IMR-90 (cell line): ENCODE measurements at regions not wholly inside any gene's neighbourhood (a gene's known extent, or its start where the extent isn't known, plus 50 kb on each side); places are given as distances from the start of the nearest gene placed in this dataset.

Experiments used
- ATAC-seq: fragments of 200-7000 bp; cut with Tn5 transposase; 2 replicates; pipeline ENCODE4 v1.9.1; 2020; ENCODE audit warnings: low read depth, mild to moderate bottlenecking, moderate library complexity
- BruUV-seq: library from RNA; stranded (reverse); fragments of 400-500 nt; replicated peaks from 2 replicates; lab custom pipeline; 2021; lab: Mats Ljungman, UMichigan
- CTCF ChIA-PET: fragments of 300-600 bp; formaldehyde crosslinking; extraction: SDS; loops from one replicate; lab custom pipeline; 2021; ENCODE audit warnings: antibody characterized with exemption; lab: Yijun Ruan, JAX
- POLR2A ChIA-PET: fragments of 300-600 bp; sonication (Branson Sonifier 250); formaldehyde crosslinking; loops from one replicate; lab custom pipeline; 2022; ENCODE audit warnings: antibody characterized with exemption; ENCODE audit not compliant: unreplicated experiment; lab: Charles Lee
- DNase-seq: peaks from one replicate; pipeline ENCODE4 v3.0.0; 2013
- H2AFZ ChIP-seq: replicated peaks from 2 replicates; pipeline ENCODE3; 2013; ENCODE audit warnings: low read length, mild to moderate bottlenecking; ENCODE audit not compliant: poor library complexity
- H2AK5ac ChIP-seq: 2 replicates; pipeline ENCODE4 v1.6.1; 2013; ENCODE audit warnings: low read depth, low read length, inconsistent platforms
- H2AK9ac ChIP-seq: replicated peaks from 2 replicates; pipeline ENCODE3; 2013; ENCODE audit warnings: mild to moderate bottlenecking, low read depth, low read length, moderate library complexity; ENCODE audit not compliant: poor library complexity
- H2BK120ac ChIP-seq: 2 replicates; pipeline ENCODE4 v1.6.1; 2013; ENCODE audit warnings: low read depth, low read length, inconsistent platforms
- H2BK15ac ChIP-seq: 3 replicates; pipeline ENCODE4 v1.6.1; 2013; ENCODE audit warnings: low read depth, low read length, inconsistent platforms
- H2BK20ac ChIP-seq: 2 replicates; pipeline ENCODE4 v1.6.1; 2013; ENCODE audit warnings: low read depth, mild to moderate bottlenecking, inconsistent platforms, low read length, moderate library complexity
- H2BK5ac ChIP-seq: 2 replicates; pipeline ENCODE4 v1.6.1; 2013; ENCODE audit warnings: mild to moderate bottlenecking, low read depth, low read length, inconsistent platforms; ENCODE audit not compliant: poor library complexity, severe bottlenecking
- H3K14ac ChIP-seq: replicated peaks from 2 replicates; pipeline ENCODE4 v1.6.1; 2013; ENCODE audit warnings: low read depth, low read length, inconsistent platforms
- H3K18ac ChIP-seq: 2 replicates; pipeline ENCODE4 v1.6.1; 2013; ENCODE audit warnings: low read depth, low read length, control low read depth
- H3K23ac ChIP-seq: 2 replicates; pipeline ENCODE4 v1.6.1; 2013; ENCODE audit warnings: low read depth, low read length, inconsistent platforms
- H3K27ac ChIP-seq: 2 replicates; pipeline ENCODE4 v1.5.1; 2013; ENCODE audit warnings: mild to moderate bottlenecking, control low read depth, low read length; ENCODE audit not compliant: insufficient read depth
- H3K27me3 ChIP-seq: 2 replicates; pipeline ENCODE4 v1.6.1; 2013; ENCODE audit warnings: low read length; ENCODE audit not compliant: control insufficient read depth, insufficient read depth
- H3K36me3 ChIP-seq: 2 replicates; pipeline ENCODE4 v1.6.1; 2013; ENCODE audit warnings: low read length, mixed read lengths; ENCODE audit not compliant: control insufficient read depth, insufficient read depth
- H3K4ac ChIP-seq: 2 replicates; pipeline ENCODE4 v1.6.1; 2013; ENCODE audit warnings: low read depth, low read length, inconsistent platforms
- H3K4me1 ChIP-seq: 2 replicates; pipeline ENCODE4 v1.6.1; 2013; ENCODE audit warnings: low read length, mixed read lengths; ENCODE audit not compliant: control insufficient read depth, insufficient read depth
- H3K4me2 ChIP-seq: 2 replicates; pipeline ENCODE4 v1.6.1; 2013; ENCODE audit warnings: low read depth, mild to moderate bottlenecking, control low read depth, low read length, moderate library complexity
- H3K4me3 ChIP-seq: 2 replicates; pipeline ENCODE4 v1.5.1; 2013; ENCODE audit warnings: low read depth, mild to moderate bottlenecking, control low read depth, low read length, moderate library complexity; ENCODE audit not compliant: insufficient read depth
- H3K56ac ChIP-seq: 2 replicates; pipeline ENCODE4 v1.6.1; 2013; ENCODE audit warnings: low read length, inconsistent platforms; ENCODE audit not compliant: insufficient read depth; ENCODE audit errors: extremely low read depth
- H3K79me1 ChIP-seq, 2 experiments: 2 replicates each; pipeline ENCODE4 v1.6.1; 2013; ENCODE audit warnings: low read length in 2 of 2, inconsistent platforms in 1 of 2, low read depth in 1 of 2
- H3K9ac ChIP-seq: 2 replicates; pipeline ENCODE4 v1.6.1; 2013; ENCODE audit warnings: low read depth, low read length, control low read depth
- H3K9me1 ChIP-seq: 2 replicates; pipeline ENCODE4 v1.6.1; 2013; ENCODE audit warnings: low read length, inconsistent platforms; ENCODE audit not compliant: insufficient read depth
- H3K9me3 ChIP-seq: 2 replicates; pipeline ENCODE4 v1.6.1; 2013; ENCODE audit warnings: low read length; ENCODE audit not compliant: control insufficient read depth, insufficient read depth
- H4K20me1 ChIP-seq: 2 replicates; pipeline ENCODE4 v1.6.1; 2013; ENCODE audit warnings: low read length, inconsistent platforms; ENCODE audit not compliant: insufficient read depth
- H4K5ac ChIP-seq: 2 replicates; pipeline ENCODE4 v1.6.1; 2013; ENCODE audit warnings: mild to moderate bottlenecking, low read depth, low read length, control low read depth
- H4K8ac ChIP-seq, 2 experiments: 2 replicates each; pipeline ENCODE4 v1.6.1; 2013; ENCODE audit warnings: low read depth in 2 of 2, low read length in 2 of 2, control low read depth in 1 of 2, inconsistent platforms in 1 of 2
- H4K91ac ChIP-seq: 2 replicates; pipeline ENCODE4 v1.6.1; 2013; ENCODE audit warnings: low read depth, low read length, inconsistent platforms; ENCODE audit not compliant: insufficient read depth
- BHLHE40 ChIP-seq: fragments of 150-350 bp; IDR thresholded peaks from 2 replicates; pipeline ENCODE4 v1.6.1; 2016; ENCODE audit warnings: mild to moderate bottlenecking, low read depth, low read length
- FOS ChIP-seq: fragments of 150-350 bp; IDR thresholded peaks from 2 replicates; pipeline ENCODE4 v1.6.1; 2016; ENCODE audit warnings: low read depth, low read length
- MAFK ChIP-seq: IDR thresholded peaks from 2 replicates; pipeline ENCODE4 v1.6.1; 2012; ENCODE audit warnings: low read depth, low read length, improper control_type of control experiment
- MXI1 ChIP-seq: IDR thresholded peaks from 2 replicates; pipeline ENCODE4 v1.6.1; 2012; ENCODE audit warnings: low read depth, mild to moderate bottlenecking, low read length, moderate library complexity, borderline replicate concordance
- NFE2L2 ChIP-seq: fragments of 150-350 bp; IDR thresholded peaks from 2 replicates; pipeline ENCODE4 v1.6.1; 2016; ENCODE audit warnings: low read depth, mild to moderate bottlenecking, low read length
- RCOR1 ChIP-seq: IDR thresholded peaks from 2 replicates; pipeline ENCODE4 v1.6.1; 2012; ENCODE audit warnings: mild to moderate bottlenecking, low read length, improper control_type of control experiment; ENCODE audit not compliant: insufficient replicate concordance
- RFX5 ChIP-seq: IDR thresholded peaks from 2 replicates; pipeline ENCODE4 v1.8.0; 2012; ENCODE audit warnings: low read depth, mild to moderate bottlenecking, low read length, moderate library complexity
- WGBS, 2 experiments: methylation state at CpG; one replicate each; pipeline versions ENCODE4 v1.1.5 to v1.1.7; 2013; ENCODE audit warnings: missing lambda C conversion rate in 2 of 2; ENCODE audit not compliant: insufficient read length in 1 of 2; ENCODE audit errors: extremely low coverage in 2 of 2; 5-methylcytosine and 5-hydroxymethylcytosine counted together
- dilution Hi-C: fragments of 300-500 bp; cut with HindIII; formaldehyde crosslinking; loops from one replicate; pipeline ENCODE4 v1.14.3; 2018; ENCODE audit warnings: low sequenced_read_pairs; ENCODE audit not compliant: unreplicated experiment
- in situ Hi-C: fragments of 300-500 bp; cut with MboI; formaldehyde crosslinking; loops from 3 replicates; pipeline ENCODE4 v1.14.3; 2019; ENCODE audit warnings: low sequenced_read_pairs, inconsistent platforms, mixed read lengths
- intact Hi-C: fragments of 100-400 bp; cut with micrococcal nuclease; formaldehyde crosslinking; loops from 2 replicates; pipeline ENCODE4 v1.10.0; 2022
- TF ChIP-seq, protein P1 (sequence below): fragments of 150-350 bp; IDR thresholded peaks from 2 replicates; pipeline ENCODE4 v1.6.1; 2016; ENCODE audit warnings: low read depth, mild to moderate bottlenecking, low read length, moderate library complexity, borderline replicate concordance
- TF ChIP-seq, protein P2 (sequence below): fragments of 150-350 bp; IDR thresholded peaks from 2 replicates; pipeline ENCODE4 v1.6.1; 2017; ENCODE audit warnings: mild to moderate bottlenecking, antibody characterized with exemption, low read length, low read depth

DNA sequence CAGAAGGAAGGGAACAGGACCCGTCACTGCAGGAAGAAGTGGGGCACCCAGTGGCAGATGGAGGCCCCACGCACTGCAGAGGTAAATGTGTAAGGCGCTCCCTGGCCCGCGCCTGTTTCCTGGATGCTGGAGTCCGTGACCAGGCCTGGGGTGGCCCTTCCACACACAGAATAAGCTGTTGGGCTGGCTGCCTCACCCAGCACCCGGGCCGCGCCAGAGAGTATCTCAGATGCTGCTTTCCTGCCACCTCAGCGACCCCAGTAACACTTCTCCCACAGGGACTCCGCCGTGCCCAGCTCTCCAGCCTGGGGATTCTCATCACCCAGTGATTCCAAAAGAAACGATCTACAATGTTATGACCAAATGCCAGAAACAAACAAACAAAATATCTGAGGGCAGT, 1993.1 kb downstream of the TP53TG3F start:
- dilution Hi-C loops (no loop called here), in situ Hi-C loops (no loop called here), intact Hi-C loops (no loop called here)
- ChIA-PET CTCF (no interaction called here), POLR2A (no interaction called here)
- H2BK20ac ChIP-seq = no peak overlapping the region
- H4K20me1 ChIP-seq = no peaks in the 10 kb centered on the region
- no peaks in the 10 kb centered on the region for H3K79me1 ChIP-seq
- no peak overlapping the region for H3K4me3 ChIP-seq
- no peak overlapping the region for H3K14ac ChIP-seq
- no peaks in the 10 kb centered on the region for H3K36me3 ChIP-seq
- H2AK5ac ChIP-seq = no peak overlapping the region
- no peak overlapping the region for H3K27ac ChIP-seq
- no peaks in the 10 kb centered on the region for H3K9me1 ChIP-seq
- ATAC-seq (no peak), DNase-seq (no peak)
- no TSS peak for BruUV-seq
- whole genome bisulfite sequencing, 2 experiments = 71% methylated on average over 5 of the region's 13 CpGs; no CpG with 5 or more reads in 1 of the 2 experiments
- no peak overlapping the region for H3K9ac ChIP-seq
- H3K18ac ChIP-seq = no peak overlapping the region
- no peak overlapping the region for H4K5ac ChIP-seq
- no peak for TF ChIP-seq FOS
- TF ChIP-seq RFX5 = no peak
- TF ChIP-seq, protein P1, sequence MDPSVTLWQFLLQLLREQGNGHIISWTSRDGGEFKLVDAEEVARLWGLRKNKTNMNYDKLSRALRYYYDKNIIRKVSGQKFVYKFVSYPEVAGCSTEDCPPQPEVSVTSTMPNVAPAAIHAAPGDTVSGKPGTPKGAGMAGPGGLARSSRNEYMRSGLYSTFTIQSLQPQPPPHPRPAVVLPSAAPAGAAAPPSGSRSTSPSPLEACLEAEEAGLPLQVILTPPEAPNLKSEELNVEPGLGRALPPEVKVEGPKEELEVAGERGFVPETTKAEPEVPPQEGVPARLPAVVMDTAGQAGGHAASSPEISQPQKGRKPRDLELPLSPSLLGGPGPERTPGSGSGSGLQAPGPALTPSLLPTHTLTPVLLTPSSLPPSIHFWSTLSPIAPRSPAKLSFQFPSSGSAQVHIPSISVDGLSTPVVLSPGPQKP = no peak
- no peak for TF ChIP-seq BHLHE40
- TF ChIP-seq MXI1 = no peak
- TF ChIP-seq, protein P2, sequence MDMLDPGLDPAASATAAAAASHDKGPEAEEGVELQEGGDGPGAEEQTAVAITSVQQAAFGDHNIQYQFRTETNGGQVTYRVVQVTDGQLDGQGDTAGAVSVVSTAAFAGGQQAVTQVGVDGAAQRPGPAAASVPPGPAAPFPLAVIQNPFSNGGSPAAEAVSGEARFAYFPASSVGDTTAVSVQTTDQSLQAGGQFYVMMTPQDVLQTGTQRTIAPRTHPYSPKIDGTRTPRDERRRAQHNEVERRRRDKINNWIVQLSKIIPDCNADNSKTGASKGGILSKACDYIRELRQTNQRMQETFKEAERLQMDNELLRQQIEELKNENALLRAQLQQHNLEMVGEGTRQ = no peak
- no peak for TF ChIP-seq RCOR1
- no peak for TF ChIP-seq NFE2L2
- TF ChIP-seq MAFK = no peak
- no peaks in the 10 kb centered on the region for H3K27me3 ChIP-seq
- no peak overlapping the region for H3K4me2 ChIP-seq
- no peak overlapping the region for H3K56ac ChIP-seq
- H3K4ac ChIP-seq = no peak overlapping the region
- H4K91ac ChIP-seq = no peak overlapping the region
- H2BK5ac ChIP-seq = no peak overlapping the region
- H2AK9ac ChIP-seq = no peak overlapping the region
- H2BK120ac ChIP-seq = no peak overlapping the region
- H4K8ac ChIP-seq = no peak overlapping the region
- no peak overlapping the region for H3K23ac ChIP-seq
- no peak overlapping the region for H2BK15ac ChIP-seq
- peaks cover 42% of the 10 kb centered on the region for H3K9me3 ChIP-seq
- H2AFZ ChIP-seq = no peak overlapping the region
- H3K4me1 ChIP-seq = no peaks in the 10 kb centered on the region
